ENCODE measurements at regions not wholly inside any gene's neighbourhood (a gene's known extent, or its start where the extent isn't known, plus 50 kb on each side); places are given as distances from the start of the nearest gene placed in this dataset.

DNA sequence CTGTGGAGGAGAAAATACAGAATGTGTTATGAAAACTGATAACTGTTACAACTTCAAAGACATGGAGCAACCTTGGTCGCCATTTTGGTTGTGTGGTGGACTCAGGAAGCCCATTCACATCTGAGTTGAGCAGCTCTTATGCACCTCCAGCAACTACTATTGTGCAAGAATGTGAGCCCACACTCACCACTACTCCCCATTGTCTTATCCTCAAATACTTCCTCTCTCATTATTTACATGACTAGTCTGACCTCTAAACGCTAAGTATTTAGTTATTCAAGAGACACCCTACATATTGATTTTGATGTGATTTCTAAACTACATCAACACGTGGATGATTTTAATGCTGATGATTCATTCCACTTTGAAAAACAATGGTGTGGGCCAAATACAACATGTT lies 516.6 kb upstream of the CLINT1 start:
- Histone ChIP-seq H4K20me1 (ENCODE audit: insufficient read depth, poor library complexity, severe bottlenecking) (no peaks in the 10 kb centered on the region), H3K9me3 (ENCODE audit: low read depth) (no peaks in the 10 kb centered on the region), H3K27me3 (no peaks in the 10 kb centered on the region), H3K4me1 (ENCODE audit: insufficient read depth) (no peaks in the 10 kb centered on the region), H2AFZ (no peak overlapping the region), H3K9me2 (replicated peaks; ENCODE audit: insufficient read depth) (no peaks in the 10 kb centered on the region), H3K27ac (no peak overlapping the region), H3K79me2 (no peaks in the 10 kb centered on the region), H3K4me3 (no peak overlapping the region), H3K4me2 (no peak overlapping the region), H3K36me3 (replicated peaks; ENCODE audit: insufficient read depth, low read depth) (no peaks in the 10 kb centered on the region)
- no peak for DNase-seq (ENCODE audit: low spot score)
- WGBS (ENCODE audit: low lambda C conversion rate, missing lambda C conversion rate): 83% methylated on average over 3 of the region's 3 CpGs
- TF ChIP-seq EZH2 (IDR thresholded peaks at IDR 0.05; ENCODE audit: borderline replicate concordance) (no peak), EZH2phosphoT487 (IDR thresholded peaks at IDR 0.05; ENCODE audit: low read depth, severe bottlenecking, unreplicated experiment) (no peak)
- TF ChIP-seq, protein P1, sequence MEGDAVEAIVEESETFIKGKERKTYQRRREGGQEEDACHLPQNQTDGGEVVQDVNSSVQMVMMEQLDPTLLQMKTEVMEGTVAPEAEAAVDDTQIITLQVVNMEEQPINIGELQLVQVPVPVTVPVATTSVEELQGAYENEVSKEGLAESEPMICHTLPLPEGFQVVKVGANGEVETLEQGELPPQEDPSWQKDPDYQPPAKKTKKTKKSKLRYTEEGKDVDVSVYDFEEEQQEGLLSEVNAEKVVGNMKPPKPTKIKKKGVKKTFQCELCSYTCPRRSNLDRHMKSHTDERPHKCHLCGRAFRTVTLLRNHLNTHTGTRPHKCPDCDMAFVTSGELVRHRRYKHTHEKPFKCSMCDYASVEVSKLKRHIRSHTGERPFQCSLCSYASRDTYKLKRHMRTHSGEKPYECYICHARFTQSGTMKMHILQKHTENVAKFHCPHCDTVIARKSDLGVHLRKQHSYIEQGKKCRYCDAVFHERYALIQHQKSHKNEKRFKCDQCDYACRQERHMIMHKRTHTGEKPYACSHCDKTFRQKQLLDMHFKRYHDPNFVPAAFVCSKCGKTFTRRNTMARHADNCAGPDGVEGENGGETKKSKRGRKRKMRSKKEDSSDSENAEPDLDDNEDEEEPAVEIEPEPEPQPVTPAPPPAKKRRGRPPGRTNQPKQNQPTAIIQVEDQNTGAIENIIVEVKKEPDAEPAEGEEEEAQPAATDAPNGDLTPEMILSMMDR (IDR thresholded peaks at IDR 0.05; ENCODE audit: poor library complexity): no peak

DNA sequence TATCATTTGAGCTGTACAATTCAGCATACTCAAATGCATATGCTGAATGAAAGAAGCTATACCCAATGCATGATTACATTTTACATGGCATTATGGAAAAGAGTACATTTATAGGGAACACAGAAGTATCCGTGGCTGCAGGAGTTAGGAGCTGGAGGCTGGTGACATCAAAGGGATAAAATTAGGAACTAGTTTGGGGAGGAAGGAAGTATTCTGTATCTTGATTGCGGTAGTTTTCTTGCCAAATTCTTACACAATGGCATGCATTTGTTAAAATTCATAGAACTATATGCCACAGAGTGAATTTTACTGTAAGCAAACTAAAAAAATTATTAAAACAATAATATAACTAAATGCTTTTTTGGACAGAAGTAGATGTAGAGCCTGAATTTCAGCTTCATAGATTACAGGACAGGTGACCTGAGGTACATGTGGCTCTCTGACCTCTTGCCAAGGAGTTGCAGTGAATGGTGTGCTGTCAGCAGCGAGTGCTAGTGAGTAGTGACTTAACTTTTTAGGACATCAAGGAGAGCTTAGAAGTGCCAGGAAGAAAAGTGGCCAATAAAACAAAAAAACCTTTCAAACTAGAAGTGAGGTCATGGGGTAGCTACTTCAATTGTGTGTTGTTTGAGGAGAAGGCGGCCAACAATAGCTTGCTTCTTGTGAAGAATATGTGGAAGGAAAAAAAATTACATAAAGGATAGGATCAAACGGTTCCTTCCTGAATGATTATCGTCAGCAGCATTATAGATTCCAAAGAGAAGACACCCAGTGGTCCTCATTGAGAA lies 514.9 kb upstream of the CLINT1 start:
- TF ChIP-seq EZH2 (IDR thresholded peaks at IDR 0.05; ENCODE audit: borderline replicate concordance): no peak
- no peak for TF ChIP-seq EZH2phosphoT487 (IDR thresholded peaks at IDR 0.05; ENCODE audit: low read depth, severe bottlenecking, unreplicated experiment)
- TF ChIP-seq, protein P1 (IDR thresholded peaks at IDR 0.05; ENCODE audit: poor library complexity): no peak
- Histone ChIP-seq H3K79me2 (no peaks in the 10 kb centered on the region), H2AFZ (no peak overlapping the region), H3K36me3 (replicated peaks; ENCODE audit: insufficient read depth, low read depth) (no peaks in the 10 kb centered on the region), H3K27me3 (no peaks in the 10 kb centered on the region), H3K4me2 (no peak overlapping the region), H3K27ac (no peak overlapping the region), H4K20me1 (ENCODE audit: insufficient read depth, poor library complexity, severe bottlenecking) (no peaks in the 10 kb centered on the region), H3K9me2 (replicated peaks; ENCODE audit: insufficient read depth) (no peaks in the 10 kb centered on the region), H3K4me1 (ENCODE audit: insufficient read depth) (no peaks in the 10 kb centered on the region), H3K4me3 (no peak overlapping the region), H3K9me3 (ENCODE audit: low read depth) (no peaks in the 10 kb centered on the region)
- DNase-seq (ENCODE audit: low spot score): no peak
- WGBS (ENCODE audit: low lambda C conversion rate, missing lambda C conversion rate): 81% methylated on average over 6 of the region's 6 CpGs

DNA sequence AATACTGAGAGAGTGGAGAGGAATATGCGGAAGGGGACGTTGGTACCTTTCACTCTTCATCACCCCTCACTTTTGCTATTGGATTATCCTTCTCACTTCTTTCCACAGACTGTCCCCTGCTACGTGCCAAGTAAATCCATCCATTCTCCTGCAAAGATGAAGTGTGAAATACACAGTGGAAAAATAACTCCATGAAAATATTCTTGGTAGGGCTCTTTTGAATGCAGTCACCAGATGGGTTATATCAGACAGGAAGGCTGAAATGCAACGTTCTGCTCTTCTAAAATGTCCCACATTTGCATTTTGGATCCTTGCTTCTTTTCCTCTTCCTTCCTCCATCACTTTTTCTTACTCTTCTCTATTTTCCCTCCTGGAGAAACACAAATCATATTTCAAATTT lies 510.3 kb upstream of the CLINT1 start:
- H3K9me3 ChIP-seq (ENCODE audit: low read depth): no peaks in the 10 kb centered on the region
- no peak for DNase-seq (ENCODE audit: low spot score)
- no peaks in the 10 kb centered on the region for H3K4me1 ChIP-seq (ENCODE audit: insufficient read depth)
- H3K4me2 ChIP-seq: no peak overlapping the region
- H3K4me3 ChIP-seq: no peak overlapping the region
- H3K79me2 ChIP-seq: no peaks in the 10 kb centered on the region
- H3K27ac ChIP-seq: no peak overlapping the region
- WGBS (ENCODE audit: low lambda C conversion rate, missing lambda C conversion rate): 91% methylated on average over 4 of the region's 4 CpGs
- no peaks in the 10 kb centered on the region for H3K36me3 ChIP-seq (replicated peaks; ENCODE audit: insufficient read depth, low read depth)
- H2AFZ ChIP-seq: no peak overlapping the region
- no peaks in the 10 kb centered on the region for H4K20me1 ChIP-seq (ENCODE audit: insufficient read depth, poor library complexity, severe bottlenecking)
- no peaks in the 10 kb centered on the region for H3K27me3 ChIP-seq
- TF ChIP-seq EZH2 (IDR thresholded peaks at IDR 0.05; ENCODE audit: borderline replicate concordance) (no peak), EZH2phosphoT487 (IDR thresholded peaks at IDR 0.05; ENCODE audit: low read depth, severe bottlenecking, unreplicated experiment) (no peak)
- TF ChIP-seq, protein P1 (IDR thresholded peaks at IDR 0.05; ENCODE audit: poor library complexity): no peak
- H3K9me2 ChIP-seq (replicated peaks; ENCODE audit: insufficient read depth): no peaks in the 10 kb centered on the region
